ENCODE measurements at regions not wholly inside any gene's neighbourhood (a gene's known extent, or its start where the extent isn't known, plus 50 kb on each side); places are given as distances from the start of the nearest gene placed in this dataset.

DNA sequence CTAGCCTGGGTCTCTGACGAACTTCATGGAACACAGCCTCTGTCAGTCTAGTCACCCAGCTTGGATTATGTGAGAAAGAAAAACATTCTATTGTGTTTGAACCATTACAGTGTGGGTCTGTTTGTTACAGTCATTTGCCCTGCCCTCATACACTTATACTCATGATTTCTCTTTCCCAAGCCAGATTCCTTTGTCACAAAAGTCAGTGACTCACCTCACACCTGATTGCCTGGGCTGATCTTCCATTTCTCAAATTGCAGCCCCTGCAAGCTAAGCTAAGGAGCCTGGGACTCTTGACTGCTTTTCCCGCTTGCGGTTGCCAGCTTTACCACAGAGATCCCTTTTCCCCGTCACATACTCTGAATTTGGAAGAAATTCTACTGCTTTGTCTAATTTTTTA lies 395.9 kb downstream of the SAMD5 start:
- TF ChIP-seq TAF1 (IDR thresholded peaks at IDR 0.05; ENCODE audit: borderline replicate concordance, low read depth, low read length) (no peak), POLR2AphosphoS5 (IDR thresholded peaks at IDR 0.05; ENCODE audit: low read depth, low read length) (no peak), POLR2A (IDR thresholded peaks at IDR 0.05; ENCODE audit: low read depth, low read length) (no peak)
- no peak for DNase-seq (ENCODE audit: insufficient read length)
- FAIRE-seq = no peak

DNA sequence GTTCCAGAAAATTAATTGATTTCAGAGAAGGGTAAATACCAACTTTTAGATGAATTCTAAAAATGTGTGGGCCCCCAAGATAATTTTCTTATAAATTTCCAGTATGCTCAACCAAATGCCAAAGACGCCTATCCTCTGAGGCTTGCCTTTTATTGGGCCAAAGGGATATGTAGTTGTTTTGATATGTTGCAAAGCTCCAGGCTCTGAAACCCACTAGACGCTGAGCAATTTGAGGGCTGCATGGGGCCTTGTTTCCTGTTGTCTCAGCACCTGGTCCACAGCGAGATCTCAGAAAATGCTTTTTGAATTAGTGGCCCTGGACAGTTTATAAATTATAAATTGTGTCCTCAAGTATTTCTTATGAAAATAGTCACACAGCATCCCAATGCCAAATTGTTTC lies 397.2 kb downstream of the SAMD5 start:
- no peak for TF ChIP-seq POLR2AphosphoS5 (IDR thresholded peaks at IDR 0.05; ENCODE audit: low read depth, low read length)
- no peak for TF ChIP-seq POLR2A (IDR thresholded peaks at IDR 0.05; ENCODE audit: low read depth, low read length)
- TF ChIP-seq TAF1 (IDR thresholded peaks at IDR 0.05; ENCODE audit: borderline replicate concordance, low read depth, low read length) = no peak
- no peak for DNase-seq (ENCODE audit: insufficient read length)
- no peak for FAIRE-seq

DNA sequence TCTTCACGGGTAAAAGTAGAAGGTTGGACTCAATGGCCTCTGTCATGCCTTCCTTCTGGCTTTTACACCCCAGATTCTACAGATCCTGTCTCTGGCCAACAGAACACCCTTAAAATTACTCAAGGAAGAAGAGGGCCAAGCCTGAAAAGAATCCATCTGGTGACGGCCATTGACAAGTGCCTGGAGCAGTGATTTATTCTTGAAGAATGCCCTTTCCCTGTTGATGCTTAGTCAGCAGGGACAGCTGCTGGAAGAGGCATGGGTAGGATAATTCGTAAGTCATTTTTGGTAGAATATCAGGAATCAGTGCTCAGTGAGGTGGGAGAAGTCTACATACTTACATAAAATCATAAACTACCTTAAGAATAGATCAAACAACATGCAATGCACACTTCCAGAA lies 397.9 kb downstream of the SAMD5 start:
- TF ChIP-seq POLR2AphosphoS5 (IDR thresholded peaks at IDR 0.05; ENCODE audit: low read depth, low read length) (no peak), POLR2A (IDR thresholded peaks at IDR 0.05; ENCODE audit: low read depth, low read length) (no peak), TAF1 (IDR thresholded peaks at IDR 0.05; ENCODE audit: borderline replicate concordance, low read depth, low read length) (no peak)
- DNase-seq (ENCODE audit: insufficient read length) (no peak), FAIRE-seq (no peak)

DNA sequence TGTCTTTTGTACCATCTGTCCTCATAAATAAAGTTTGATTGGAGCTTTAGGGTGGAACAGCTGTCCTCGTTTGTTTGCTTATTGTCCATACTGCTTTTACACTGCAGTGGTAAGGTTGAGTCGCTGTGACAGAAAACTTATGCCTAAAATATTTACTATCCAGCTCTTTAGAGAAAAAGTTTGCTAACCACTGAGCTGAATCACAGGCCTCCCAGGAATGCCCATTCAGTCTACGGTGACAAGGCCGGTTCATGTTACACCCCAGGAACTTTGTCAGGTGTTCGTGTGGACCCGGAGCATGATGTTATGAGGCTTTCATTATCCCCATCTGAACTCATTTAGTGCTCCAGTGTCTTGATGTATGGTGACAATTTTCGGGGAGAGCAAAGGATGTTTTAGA lies 401.1 kb downstream of the SAMD5 start:
- DNase-seq (ENCODE audit: insufficient read length) (no peak), FAIRE-seq (no peak)
- TF ChIP-seq POLR2AphosphoS5 (IDR thresholded peaks at IDR 0.05; ENCODE audit: low read depth, low read length) (no peak), POLR2A (IDR thresholded peaks at IDR 0.05; ENCODE audit: low read depth, low read length) (no peak), TAF1 (IDR thresholded peaks at IDR 0.05; ENCODE audit: borderline replicate concordance, low read depth, low read length) (no peak)

DNA sequence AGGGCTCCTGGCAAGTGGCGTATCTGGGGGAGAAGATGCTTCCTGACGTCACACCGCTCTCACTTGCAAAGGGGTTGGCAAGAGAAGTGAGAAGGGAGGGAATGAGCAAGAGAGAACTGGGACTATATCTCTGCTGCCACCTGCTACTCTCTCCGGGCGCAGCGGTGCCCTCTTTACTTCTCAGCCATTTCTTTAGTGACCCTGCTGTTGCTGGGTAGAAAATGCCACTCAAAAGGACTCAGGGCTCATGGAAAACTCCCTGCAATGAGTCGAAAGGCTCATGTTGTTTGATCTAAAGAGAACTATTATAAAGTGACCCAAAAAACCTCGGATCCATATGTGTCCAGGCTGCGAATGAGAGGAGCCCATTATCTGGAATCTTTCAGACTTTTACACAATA lies 401.8 kb downstream of the SAMD5 start:
- FAIRE-seq (no peak), DNase-seq (ENCODE audit: insufficient read length) (no peak)
- TF ChIP-seq TAF1 (IDR thresholded peaks at IDR 0.05; ENCODE audit: borderline replicate concordance, low read depth, low read length) (no peak), POLR2AphosphoS5 (IDR thresholded peaks at IDR 0.05; ENCODE audit: low read depth, low read length) (no peak), POLR2A (IDR thresholded peaks at IDR 0.05; ENCODE audit: low read depth, low read length) (no peak)

DNA sequence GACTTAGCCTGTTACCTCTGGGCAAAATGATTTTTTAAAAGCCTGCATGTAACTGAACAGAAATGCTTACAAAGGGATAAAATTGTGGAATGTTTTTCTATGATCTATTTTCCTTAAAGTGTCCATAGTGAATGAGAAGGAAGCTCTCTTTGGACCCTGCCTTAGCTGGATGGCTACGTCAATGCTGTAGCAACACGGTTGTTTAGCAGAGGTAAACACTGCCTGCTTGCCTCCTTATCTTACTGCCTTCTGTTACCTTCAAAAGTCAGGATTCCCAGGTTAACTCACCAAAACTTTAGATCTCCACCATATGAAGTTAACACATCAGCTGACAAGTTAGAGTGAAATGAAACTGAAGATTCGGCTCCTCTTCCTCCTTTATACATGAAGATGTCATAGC lies 402.6 kb downstream of the SAMD5 start:
- TF ChIP-seq POLR2A (IDR thresholded peaks at IDR 0.05; ENCODE audit: low read depth, low read length) = no peak
- no peak for TF ChIP-seq POLR2AphosphoS5 (IDR thresholded peaks at IDR 0.05; ENCODE audit: low read depth, low read length)
- TF ChIP-seq TAF1 (IDR thresholded peaks at IDR 0.05; ENCODE audit: borderline replicate concordance, low read depth, low read length) = no peak
- FAIRE-seq (no peak), DNase-seq (ENCODE audit: insufficient read length) (no peak)

DNA sequence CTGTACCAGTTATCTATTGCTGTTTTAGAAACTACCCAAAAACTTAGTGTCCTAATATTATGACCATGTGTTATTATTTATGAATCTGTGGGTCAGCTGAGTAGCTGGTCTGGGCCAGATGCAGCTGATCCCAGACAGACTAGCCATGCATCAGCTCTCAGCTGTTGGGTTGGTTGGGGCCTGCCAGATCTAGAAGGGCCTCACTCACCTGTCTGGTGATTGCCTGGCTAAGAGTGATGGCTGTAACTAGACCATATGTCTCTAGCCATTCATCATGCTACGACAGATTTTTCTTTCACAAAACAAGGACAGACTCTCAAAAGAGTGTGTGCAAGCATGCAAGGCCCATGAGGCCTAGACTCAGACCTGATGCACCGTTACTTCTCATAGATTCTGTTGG lies 403.2 kb downstream of the SAMD5 start:
- no peak for FAIRE-seq
- TF ChIP-seq POLR2A (IDR thresholded peaks at IDR 0.05; ENCODE audit: low read depth, low read length) (no peak), POLR2AphosphoS5 (IDR thresholded peaks at IDR 0.05; ENCODE audit: low read depth, low read length) (no peak), TAF1 (IDR thresholded peaks at IDR 0.05; ENCODE audit: borderline replicate concordance, low read depth, low read length) (no peak)
- DNase-seq (ENCODE audit: insufficient read length) = no peak

DNA sequence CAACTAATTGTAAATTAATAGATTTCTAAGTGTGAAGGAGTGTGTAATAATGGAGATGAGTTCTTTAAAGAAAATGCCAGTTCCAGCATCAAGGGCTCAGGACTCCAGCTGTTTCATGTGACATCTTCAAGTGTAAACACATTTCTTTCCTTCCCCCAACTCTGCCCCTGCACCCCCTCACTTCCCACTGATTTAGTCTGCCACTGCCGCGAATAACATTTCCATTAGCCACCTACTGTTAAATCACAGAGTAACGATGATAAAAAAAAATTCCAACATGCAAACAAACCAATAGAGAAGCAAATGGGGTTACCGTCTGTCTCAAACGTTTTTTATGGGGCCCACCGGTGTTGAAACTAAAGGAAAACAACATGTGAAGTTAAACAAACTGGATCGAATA lies 414.3 kb downstream of the SAMD5 start:
- TF ChIP-seq TAF1 (IDR thresholded peaks at IDR 0.05; ENCODE audit: borderline replicate concordance, low read depth, low read length) = no peak
- TF ChIP-seq POLR2A (IDR thresholded peaks at IDR 0.05; ENCODE audit: low read depth, low read length) = no peak
- no peak for TF ChIP-seq POLR2AphosphoS5 (IDR thresholded peaks at IDR 0.05; ENCODE audit: low read depth, low read length)
- DNase-seq (ENCODE audit: insufficient read length) (no peak), FAIRE-seq (no peak)

DNA sequence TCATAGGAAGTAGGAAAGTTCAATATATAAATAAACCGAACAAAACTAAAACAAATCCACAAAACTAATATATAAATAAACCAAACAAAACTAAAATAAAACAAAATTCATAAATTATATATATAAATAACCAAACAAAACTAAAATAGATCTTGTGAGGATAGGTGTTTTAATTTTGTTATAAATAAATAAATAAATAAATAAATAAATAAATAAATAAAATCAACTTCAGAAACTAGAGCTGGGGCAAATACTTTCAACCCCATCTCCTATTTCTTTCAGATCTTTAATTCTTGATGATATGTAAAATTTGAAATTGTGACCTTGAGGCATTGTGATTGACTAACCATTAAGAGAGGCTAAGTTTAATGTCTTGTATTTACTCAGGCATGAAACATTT lies 416.1 kb downstream of the SAMD5 start:
- TF ChIP-seq TAF1 (IDR thresholded peaks at IDR 0.05; ENCODE audit: borderline replicate concordance, low read depth, low read length) = no peak
- no peak for TF ChIP-seq POLR2AphosphoS5 (IDR thresholded peaks at IDR 0.05; ENCODE audit: low read depth, low read length)
- DNase-seq (ENCODE audit: insufficient read length) (no peak), FAIRE-seq (no peak)

DNA sequence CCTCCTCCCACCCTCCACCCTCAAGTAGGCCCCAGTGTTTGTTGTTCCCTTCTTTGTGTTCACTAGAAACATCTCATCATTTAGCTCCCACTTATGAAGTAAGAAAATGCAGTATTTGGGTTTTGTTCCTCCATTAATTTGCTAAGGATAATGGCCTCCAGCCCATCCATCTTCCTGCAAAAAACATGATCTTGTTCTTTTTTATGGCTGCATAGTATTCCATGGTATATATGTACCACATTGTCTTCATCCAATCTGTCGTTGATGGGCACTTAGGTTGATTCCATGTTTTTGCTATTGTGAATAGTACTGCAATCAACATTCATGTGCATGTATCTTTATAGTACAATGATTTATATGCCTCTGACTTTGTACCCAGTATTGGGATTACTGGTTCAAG lies 416.8 kb upstream of the SASH1 start:
- FAIRE-seq (no peak), DNase-seq (ENCODE audit: insufficient read length) (no peak)
- no peak for TF ChIP-seq POLR2AphosphoS5 (IDR thresholded peaks at IDR 0.05; ENCODE audit: low read depth, low read length)
- TF ChIP-seq POLR2A (IDR thresholded peaks at IDR 0.05; ENCODE audit: low read depth, low read length) = no peak
- no peak for TF ChIP-seq TAF1 (IDR thresholded peaks at IDR 0.05; ENCODE audit: borderline replicate concordance, low read depth, low read length)

DNA sequence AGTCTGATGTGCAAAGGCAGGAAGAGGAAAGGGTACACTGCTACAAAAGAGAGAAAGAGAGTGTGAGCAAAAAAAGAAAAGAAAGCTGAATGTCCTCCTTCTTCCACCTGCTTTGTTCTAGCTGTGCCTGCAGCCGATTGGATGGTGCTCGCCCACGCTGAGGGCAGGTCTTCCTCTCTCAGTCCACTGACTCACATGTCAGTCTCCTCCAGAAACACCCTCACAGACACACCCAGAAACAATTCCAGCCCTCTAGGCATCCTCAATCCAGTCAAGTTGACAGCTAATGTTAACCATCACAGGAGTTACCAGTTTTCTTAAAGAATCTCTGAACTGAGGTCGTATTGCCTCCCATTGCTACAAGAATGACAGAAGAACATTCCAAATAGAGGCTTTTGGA lies 411.9 kb upstream of the SASH1 start:
- no peak for DNase-seq (ENCODE audit: insufficient read length)
- TF ChIP-seq POLR2AphosphoS5 (IDR thresholded peaks at IDR 0.05; ENCODE audit: low read depth, low read length) (no peak), TAF1 (IDR thresholded peaks at IDR 0.05; ENCODE audit: borderline replicate concordance, low read depth, low read length) (no peak), POLR2A (IDR thresholded peaks at IDR 0.05; ENCODE audit: low read depth, low read length) (no peak)
- FAIRE-seq = no peak

DNA sequence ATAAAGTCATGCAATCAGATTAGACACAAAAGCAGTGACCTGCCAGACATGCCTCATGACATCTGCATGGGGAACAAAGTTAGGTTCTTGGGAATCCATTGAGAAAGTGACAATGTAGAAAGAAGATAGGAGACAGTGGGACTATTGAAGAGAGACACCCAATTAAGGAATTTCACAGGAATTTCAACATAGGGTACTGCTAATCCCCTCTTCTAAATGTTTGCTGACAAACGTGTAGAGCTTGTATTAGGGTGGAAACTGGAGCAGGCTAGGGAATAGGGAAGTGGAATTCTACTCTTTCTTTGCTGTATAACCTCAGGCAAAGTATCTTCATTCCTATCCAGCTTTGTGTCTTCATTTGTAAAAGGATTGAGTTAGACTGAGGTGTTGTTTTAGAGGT lies 409.4 kb upstream of the SASH1 start:
- TF ChIP-seq POLR2AphosphoS5 (IDR thresholded peaks at IDR 0.05; ENCODE audit: low read depth, low read length) (no peak), POLR2A (IDR thresholded peaks at IDR 0.05; ENCODE audit: low read depth, low read length) (no peak), TAF1 (IDR thresholded peaks at IDR 0.05; ENCODE audit: borderline replicate concordance, low read depth, low read length) (no peak)
- FAIRE-seq = no peak
- no peak for DNase-seq (ENCODE audit: insufficient read length)

DNA sequence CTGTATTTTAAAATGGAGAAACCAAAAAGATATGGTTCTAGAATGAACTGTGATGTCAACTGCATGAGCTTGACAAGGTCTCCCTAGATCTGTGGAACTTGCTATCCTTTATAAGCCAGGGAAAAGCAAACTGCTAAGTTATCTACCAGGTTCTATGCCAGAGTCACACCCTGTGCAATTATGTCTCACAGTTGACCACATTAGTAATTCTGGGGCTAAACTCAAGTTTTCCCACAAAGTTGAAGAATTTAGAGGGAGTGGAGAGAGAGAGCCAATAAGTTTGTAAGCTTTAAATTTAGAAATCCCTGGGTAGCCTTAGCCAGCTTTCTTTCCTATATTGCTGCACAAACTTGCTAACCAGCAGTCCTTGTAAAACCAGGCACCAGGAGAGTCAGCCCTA lies 407.0 kb upstream of the SASH1 start:
- DNase-seq (ENCODE audit: insufficient read length) (no peak), FAIRE-seq (no peak)
- TF ChIP-seq POLR2AphosphoS5 (IDR thresholded peaks at IDR 0.05; ENCODE audit: low read depth, low read length) = no peak
